22Rv1 (cell line): ENCODE measurements at regions not wholly inside any gene's neighbourhood (a gene's known extent, or its start where the extent isn't known, plus 50 kb on each side); places are given as distances from the start of the nearest gene placed in this dataset.

Experiments used
- ZFX ChIP-seq: fragments of 450-650 bp; IDR thresholded peaks from 2 replicates; pipeline ENCODE4 v1.6.1; 2017; ENCODE audit warnings: antibody characterized with exemption, borderline replicate concordance
- TF ChIP-seq, protein P1 (sequence below): fragments of 450-650 bp; IDR thresholded peaks from 2 replicates; pipeline ENCODE4 v1.5.1; 2017; ENCODE audit warnings: mild to moderate bottlenecking

- TF ChIP-seq, protein P1, sequence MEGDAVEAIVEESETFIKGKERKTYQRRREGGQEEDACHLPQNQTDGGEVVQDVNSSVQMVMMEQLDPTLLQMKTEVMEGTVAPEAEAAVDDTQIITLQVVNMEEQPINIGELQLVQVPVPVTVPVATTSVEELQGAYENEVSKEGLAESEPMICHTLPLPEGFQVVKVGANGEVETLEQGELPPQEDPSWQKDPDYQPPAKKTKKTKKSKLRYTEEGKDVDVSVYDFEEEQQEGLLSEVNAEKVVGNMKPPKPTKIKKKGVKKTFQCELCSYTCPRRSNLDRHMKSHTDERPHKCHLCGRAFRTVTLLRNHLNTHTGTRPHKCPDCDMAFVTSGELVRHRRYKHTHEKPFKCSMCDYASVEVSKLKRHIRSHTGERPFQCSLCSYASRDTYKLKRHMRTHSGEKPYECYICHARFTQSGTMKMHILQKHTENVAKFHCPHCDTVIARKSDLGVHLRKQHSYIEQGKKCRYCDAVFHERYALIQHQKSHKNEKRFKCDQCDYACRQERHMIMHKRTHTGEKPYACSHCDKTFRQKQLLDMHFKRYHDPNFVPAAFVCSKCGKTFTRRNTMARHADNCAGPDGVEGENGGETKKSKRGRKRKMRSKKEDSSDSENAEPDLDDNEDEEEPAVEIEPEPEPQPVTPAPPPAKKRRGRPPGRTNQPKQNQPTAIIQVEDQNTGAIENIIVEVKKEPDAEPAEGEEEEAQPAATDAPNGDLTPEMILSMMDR, result no peak
- TF ChIP-seq ZFX, result no peak
These were observed 464.9 kb downstream of the TBC1D32 start for GRCh38 chr6:120869397-120869796.
